Psoas muscle (tissue), 7 donors: ENCODE measurements at regions not wholly inside any gene's neighbourhood (a gene's known extent, or its start where the extent isn't known, plus 50 kb on each side); places are given as distances from the start of the nearest gene placed in this dataset.

Source experiments
- ATAC-seq, 4 donors: fragments of 200-7000 bp; cut with Tn5 transposase; one replicate each; pipeline ENCODE4 v1.9.1; 2020; ENCODE audit warnings: moderate library complexity in 3 of 4, mild to moderate bottlenecking in 2 of 4
- DNase-seq, 2 donors: peaks; one replicate each; pipeline ENCODE4 v3.0.0-alpha.2; 2020
- H3K27ac ChIP-seq: fragments of 200-600 bp; one replicate; pipeline ENCODE4 v1.8.0; 2022
- H3K27me3 ChIP-seq, 3 donors: fragments of 200-600 bp in 1 of 3; one replicate each; pipeline versions ENCODE4 v1.6.1 to v1.8.0; 2013 to 2022; ENCODE audit warnings: low read length in 2 of 3, mild to moderate bottlenecking in 2 of 3, moderate library complexity in 1 of 3; ENCODE audit not compliant: insufficient read depth in 3 of 3
- H3K36me3 ChIP-seq, 2 donors: fragments of 200-600 bp in 1 of 2; one replicate each; pipeline versions ENCODE4 v1.6.1 to v1.8.0; 2013 to 2022; ENCODE audit warnings: low read depth in 1 of 2, mild to moderate bottlenecking in 1 of 2, moderate library complexity in 1 of 2; ENCODE audit not compliant: insufficient read depth in 1 of 2
- H3K4me1 ChIP-seq: fragments of 200-600 bp; one replicate; pipeline ENCODE4 v1.8.0; 2022
- H3K4me3 ChIP-seq: fragments of 200-600 bp; one replicate; pipeline ENCODE4 v1.8.0; 2022; ENCODE audit warnings: mild to moderate bottlenecking
- H3K9me3 ChIP-seq: fragments of 200-600 bp; one replicate; pipeline ENCODE4 v1.8.0; 2022
- CTCF ChIP-seq: fragments of 200-600 bp; IDR thresholded peaks from one replicate; pipeline ENCODE4 v1.8.0; 2022; ENCODE audit warnings: antibody characterized with exemption
- WGBS, 3 donors: extraction: QIAGEN DNeasy Blood & Tissue Kit; methylation state at CpG; one replicate each; pipeline versions ENCODE4 v1.1.6 to v1.1.7; 2013; 5-methylcytosine and 5-hydroxymethylcytosine counted together
- intact Hi-C, 2 donors: fragments of 100-400 bp; cut with DNase I; formaldehyde crosslinking; loops; one replicate each; pipeline versions ENCODE4 v1.11.0 to v1.14.2; 2022
- donor health status: healthy with polysubstance abuse.
- donor health status: DM: no; HTN: no; CAD: no; lungs with moderate emphysema.
- donor health status: Bipolar disorder and iron deficiency.
- donor health status: healthy.
- donor health status: DM: yes; HTN: yes; CAD: no.
- donor health status: DM: no; HTN: no; CAD: no.
- donor health status: DM: yes; HTN: yes; CAD: no.

GRCh38 chr11:42179216-42179615 is 719.8 kb upstream of the LRRC4C start:
- DNase-seq: no peak
- Histone ChIP-seq H3K4me3 (no peak overlapping the region), H3K27me3 (no peaks in the 10 kb centered on the region), H3K4me1 (no peaks in the 10 kb centered on the region), H3K9me3 (no peaks in the 10 kb centered on the region), H3K36me3 (no peaks in the 10 kb centered on the region), H3K27ac (no peak overlapping the region)
- TF ChIP-seq CTCF: no peak
- WGBS, 3 donors: 39 to 65% (median 52%) methylated on average over 2 of the region's 2 CpGs
- ATAC-seq: no peak
- intact Hi-C loops: no loop called here

GRCh38 chr11:42195289-42196013 is 736.0 kb upstream of the LRRC4C start:
- 24 to 27% (median 25%) methylated on average over 3 of the region's 3 CpGs for WGBS, 3 donors
- intact Hi-C loops: no loop called here
- no peak for TF ChIP-seq CTCF

GRCh38 chr11:42200311-42200710 is 740.9 kb upstream of the LRRC4C start:
- WGBS, 3 donors: 91 to 97% (median 91%) methylated on average over 6 of the region's 6 CpGs
- Histone ChIP-seq H3K27me3 (no peaks in the 10 kb centered on the region), H3K9me3 (no peaks in the 10 kb centered on the region), H3K36me3 (no peaks in the 10 kb centered on the region), H3K4me1 (no peaks in the 10 kb centered on the region), H3K4me3 (no peak overlapping the region), H3K27ac (no peak overlapping the region)
- intact Hi-C loops: no loop called here
- no peak for TF ChIP-seq CTCF
- DNase-seq (no peak), ATAC-seq (no peak)

More at GRCh38 chr11:42195289-42196013, 736.0 kb upstream of the LRRC4C start:
- Histone ChIP-seq H3K4me1 (no peaks in the 10 kb centered on the region), H3K27me3 (no peaks in the 10 kb centered on the region), H3K36me3 (no peaks in the 10 kb centered on the region), H3K9me3 (no peaks in the 10 kb centered on the region), H3K27ac (no peak overlapping the region), H3K4me3 (no peak overlapping the region)
- DNase-seq (no peak), ATAC-seq (no peak)

- H3K27ac ChIP-seq: no peak overlapping the region
- ATAC-seq: no peak
- H3K36me3 ChIP-seq: no peaks in the 10 kb centered on the region
- intact Hi-C loops: no loop called here
- WGBS, 3 donors: 59 to 73% (median 66%) methylated on average over 6 of the region's 6 CpGs
- H3K9me3 ChIP-seq: no peaks in the 10 kb centered on the region
- H3K4me3 ChIP-seq: no peak overlapping the region
- TF ChIP-seq CTCF: no peak
- no peaks in the 10 kb centered on the region for H3K27me3 ChIP-seq
- no peak for DNase-seq
- H3K4me1 ChIP-seq: no peaks in the 10 kb centered on the region
These were observed 742.2 kb upstream of the LRRC4C start for GRCh38 chr11:42201603-42202148.

- no peak for DNase-seq
- Histone ChIP-seq H3K27ac (no peak overlapping the region), H3K4me3 (no peak overlapping the region), H3K4me1 (no peaks in the 10 kb centered on the region), H3K27me3 (no peaks in the 10 kb centered on the region), H3K9me3 (no peaks in the 10 kb centered on the region), H3K36me3 (no peaks in the 10 kb centered on the region)
- intact Hi-C loops: no loop called here
- 47 to 67% (median 61%) methylated on average over 1 of the region's 1 CpG for WGBS, 3 donors
- TF ChIP-seq CTCF: no peak
- no peak for ATAC-seq
These were observed 746.1 kb upstream of the LRRC4C start for GRCh38 chr11:42205518-42205917.
